ENCODE measurements at regions not wholly inside any gene's neighbourhood (a gene's known extent, or its start where the extent isn't known, plus 50 kb on each side); places are given as distances from the start of the nearest gene placed in this dataset.

GRCh38 chr12:90253136-90253535, 544.5 kb upstream of the ATP2B1 start:
- Mint-ChIP-seq H3K4me1 (ENCODE audit: low read depth) (peaks cover 4% of the 10 kb centered on the region), H3K27me3 (ENCODE audit: low read depth) (peaks cover 2% of the 10 kb centered on the region), H3K9me3 (no peaks in the 10 kb centered on the region), H3K36me3 (ENCODE audit: low read depth) (no peaks in the 10 kb centered on the region), H3K4me3 (no peak overlapping the region), H3K27ac (no peak overlapping the region)

GRCh38 chr12:90250766-90251165, 542.1 kb upstream of the ATP2B1 start:
- H3K27ac Mint-ChIP-seq, result no peak overlapping the region
- H3K27me3 Mint-ChIP-seq (ENCODE audit: low read depth), result peaks cover 4% of the 10 kb centered on the region
- H3K36me3 Mint-ChIP-seq (ENCODE audit: low read depth), result no peaks in the 10 kb centered on the region
- H3K4me1 Mint-ChIP-seq (ENCODE audit: low read depth), result peaks cover 4% of the 10 kb centered on the region
- no peak overlapping the region for H3K4me3 Mint-ChIP-seq
- no peaks in the 10 kb centered on the region for H3K9me3 Mint-ChIP-seq

DNA sequence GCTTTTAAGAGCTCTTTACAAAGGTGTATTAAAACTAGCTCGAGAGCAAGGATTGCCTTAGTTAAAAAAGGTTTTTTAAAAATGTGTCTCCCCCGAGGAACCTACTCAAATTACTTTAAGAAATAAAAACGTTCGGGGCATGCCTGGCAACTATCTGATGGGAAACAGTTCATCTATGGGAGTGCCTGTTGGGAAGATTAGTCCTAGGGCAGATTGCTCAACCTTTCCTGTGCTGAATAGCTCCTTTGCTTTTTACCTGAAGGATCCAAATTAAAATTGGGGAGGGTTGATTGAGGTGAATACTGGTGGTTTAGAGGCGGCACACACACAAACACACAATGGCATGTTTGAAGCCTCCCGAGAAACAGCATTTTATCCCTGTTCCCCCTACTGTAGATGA, 541.4 kb upstream of the ATP2B1 start:
- peaks cover 4% of the 10 kb centered on the region for H3K4me1 Mint-ChIP-seq (ENCODE audit: low read depth)
- H3K27ac Mint-ChIP-seq, result no peak overlapping the region
- no peak overlapping the region for H3K4me3 Mint-ChIP-seq
- no peaks in the 10 kb centered on the region for H3K9me3 Mint-ChIP-seq
- H3K36me3 Mint-ChIP-seq (ENCODE audit: low read depth), result no peaks in the 10 kb centered on the region
- peaks cover 4% of the 10 kb centered on the region for H3K27me3 Mint-ChIP-seq (ENCODE audit: low read depth)

DNA sequence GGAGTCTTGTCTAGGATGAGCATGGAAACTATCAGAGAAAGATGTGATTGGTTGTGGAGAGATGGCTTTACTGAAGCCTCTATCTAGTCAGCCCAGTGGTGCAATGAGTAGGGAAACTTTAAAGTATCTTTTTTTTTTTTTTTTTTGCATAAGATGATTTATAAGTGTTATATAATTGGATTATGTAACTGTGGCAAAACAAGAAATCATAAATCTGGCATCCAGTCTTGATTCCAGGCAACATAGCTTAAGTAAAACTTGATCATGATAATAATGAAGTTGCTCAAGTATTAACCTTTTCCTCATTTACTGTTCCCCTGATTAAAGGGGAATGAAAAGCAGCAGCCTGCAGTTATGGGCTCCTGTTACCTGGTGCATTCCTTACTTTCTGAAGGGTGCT, 538.0 kb upstream of the ATP2B1 start:
- no peak overlapping the region for H3K4me3 Mint-ChIP-seq
- H3K27ac Mint-ChIP-seq, result no peak overlapping the region
- peaks cover 8% of the 10 kb centered on the region for H3K27me3 Mint-ChIP-seq (ENCODE audit: low read depth)
- H3K9me3 Mint-ChIP-seq, result no peaks in the 10 kb centered on the region
- no peaks in the 10 kb centered on the region for H3K4me1 Mint-ChIP-seq (ENCODE audit: low read depth)
- no peaks in the 10 kb centered on the region for H3K36me3 Mint-ChIP-seq (ENCODE audit: low read depth)

GRCh38 chr12:90245391-90245790, 536.8 kb upstream of the ATP2B1 start:
- Mint-ChIP-seq H3K36me3 (ENCODE audit: low read depth) (no peaks in the 10 kb centered on the region), H3K4me1 (ENCODE audit: low read depth) (no peaks in the 10 kb centered on the region), H3K4me3 (no peak overlapping the region), H3K9me3 (no peaks in the 10 kb centered on the region), H3K27ac (no peak overlapping the region), H3K27me3 (ENCODE audit: low read depth) (peaks cover 8% of the 10 kb centered on the region)

- Mint-ChIP-seq H3K9me3 (no peaks in the 10 kb centered on the region), H3K36me3 (ENCODE audit: low read depth) (no peaks in the 10 kb centered on the region), H3K27ac (no peak overlapping the region), H3K4me1 (ENCODE audit: low read depth) (no peaks in the 10 kb centered on the region), H3K4me3 (no peak overlapping the region), H3K27me3 (ENCODE audit: low read depth) (peaks cover 8% of the 10 kb centered on the region)
These were observed 535.6 kb upstream of the ATP2B1 start for GRCh38 chr12:90244232-90244631.

GRCh38 chr12:90243211-90243610, 534.6 kb upstream of the ATP2B1 start:
- Mint-ChIP-seq H3K9me3 (no peaks in the 10 kb centered on the region), H3K4me3 (no peak overlapping the region), H3K27ac (no peak overlapping the region), H3K27me3 (ENCODE audit: low read depth) (peaks cover 8% of the 10 kb centered on the region), H3K4me1 (ENCODE audit: low read depth) (no peaks in the 10 kb centered on the region), H3K36me3 (ENCODE audit: low read depth) (no peaks in the 10 kb centered on the region)

DNA sequence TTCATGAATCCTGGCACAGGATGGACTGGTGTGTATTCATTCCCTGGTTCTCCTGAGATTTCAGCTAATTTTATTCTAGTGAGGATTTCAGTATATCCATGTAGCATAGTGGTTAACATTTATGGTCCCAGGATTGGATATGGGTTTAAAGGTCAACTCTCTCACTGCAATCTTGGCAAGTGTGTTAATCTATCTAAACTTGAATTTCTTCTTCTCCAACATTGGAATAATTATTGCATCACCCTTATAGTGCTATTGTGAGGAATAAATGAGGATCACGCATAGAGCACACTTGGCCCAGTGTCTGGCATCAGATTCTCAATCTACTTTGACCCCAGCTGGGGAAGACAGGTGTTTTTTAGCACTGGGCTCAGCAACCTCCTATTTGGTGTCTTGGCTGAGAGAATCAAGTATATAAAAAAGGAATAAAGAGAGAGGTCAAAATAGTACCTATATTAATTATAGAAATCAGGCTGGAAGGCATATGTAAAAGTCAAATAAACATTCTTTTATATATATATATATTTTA, 531.2 kb upstream of the ATP2B1 start:
- Mint-ChIP-seq H3K9me3 (no peaks in the 10 kb centered on the region), H3K27ac (no peak overlapping the region), H3K27me3 (ENCODE audit: low read depth) (peaks cover 4% of the 10 kb centered on the region), H3K4me1 (ENCODE audit: low read depth) (no peaks in the 10 kb centered on the region), H3K4me3 (no peak overlapping the region), H3K36me3 (ENCODE audit: low read depth) (no peaks in the 10 kb centered on the region)

DNA sequence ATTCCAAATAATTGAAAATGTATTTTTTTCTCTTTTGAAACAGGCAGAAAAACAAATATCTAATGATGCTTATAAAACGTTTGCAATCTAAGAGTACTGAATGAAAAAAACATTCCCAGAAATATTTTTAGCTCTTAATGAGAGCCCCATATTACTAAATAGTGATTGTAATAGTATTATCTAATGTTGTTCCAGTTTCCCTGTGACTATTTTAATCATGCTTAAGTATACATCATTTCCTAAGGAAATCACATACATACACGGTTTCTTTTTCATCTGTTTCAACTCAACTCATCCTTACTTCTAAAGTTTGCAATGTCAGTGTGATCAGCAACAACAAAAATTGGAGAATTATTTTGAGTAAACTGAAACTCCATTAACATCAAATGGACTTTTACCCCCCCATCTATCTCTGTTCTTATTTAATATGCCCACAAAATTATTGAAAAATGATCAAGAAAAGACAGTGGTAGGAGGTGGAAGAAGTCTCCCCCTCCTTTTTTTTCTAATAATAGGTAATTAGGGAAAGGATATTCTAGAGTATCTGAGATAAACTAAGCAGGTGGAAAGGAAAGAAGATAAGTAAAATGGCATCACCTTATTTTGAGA, 530.1 kb upstream of the ATP2B1 start:
- Mint-ChIP-seq H3K4me3 (no peak overlapping the region), H3K4me1 (ENCODE audit: low read depth) (no peaks in the 10 kb centered on the region), H3K9me3 (no peaks in the 10 kb centered on the region), H3K36me3 (ENCODE audit: low read depth) (no peaks in the 10 kb centered on the region), H3K27ac (no peak overlapping the region), H3K27me3 (ENCODE audit: low read depth) (peaks cover 4% of the 10 kb centered on the region)

GRCh38 chr12:90237841-90238240, 529.2 kb upstream of the ATP2B1 start:
- peaks cover 3% of the 10 kb centered on the region for H3K9me3 Mint-ChIP-seq
- H3K36me3 Mint-ChIP-seq (ENCODE audit: low read depth), result no peaks in the 10 kb centered on the region
- H3K4me1 Mint-ChIP-seq (ENCODE audit: low read depth), result no peaks in the 10 kb centered on the region
- H3K4me3 Mint-ChIP-seq, result no peak overlapping the region
- no peaks in the 10 kb centered on the region for H3K27me3 Mint-ChIP-seq (ENCODE audit: low read depth)
- H3K27ac Mint-ChIP-seq, result no peak overlapping the region

DNA sequence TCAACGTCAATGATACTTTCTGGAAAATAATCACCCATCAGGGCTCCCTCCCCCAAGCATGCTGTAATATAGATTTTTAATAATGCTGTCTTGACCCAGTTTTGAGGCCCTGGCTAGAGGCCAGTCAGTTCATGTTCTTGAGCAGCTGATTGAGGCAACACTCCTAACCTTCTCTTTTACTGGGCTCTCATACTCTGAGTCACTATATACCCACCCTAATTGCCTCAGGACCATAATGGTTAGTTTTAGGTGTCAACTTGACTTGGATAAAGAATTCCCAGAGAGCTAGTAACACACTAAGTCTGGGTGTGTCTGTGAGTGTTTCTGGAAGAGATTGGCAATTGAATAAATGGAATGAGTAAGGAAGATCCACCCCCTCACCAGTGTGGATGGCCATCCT, 527.0 kb upstream of the ATP2B1 start:
- Mint-ChIP-seq H3K27ac (no peak overlapping the region), H3K36me3 (ENCODE audit: low read depth) (no peaks in the 10 kb centered on the region), H3K4me3 (no peak overlapping the region), H3K27me3 (ENCODE audit: low read depth) (no peaks in the 10 kb centered on the region), H3K9me3 (peaks cover 4% of the 10 kb centered on the region), H3K4me1 (ENCODE audit: low read depth) (no peaks in the 10 kb centered on the region)

DNA sequence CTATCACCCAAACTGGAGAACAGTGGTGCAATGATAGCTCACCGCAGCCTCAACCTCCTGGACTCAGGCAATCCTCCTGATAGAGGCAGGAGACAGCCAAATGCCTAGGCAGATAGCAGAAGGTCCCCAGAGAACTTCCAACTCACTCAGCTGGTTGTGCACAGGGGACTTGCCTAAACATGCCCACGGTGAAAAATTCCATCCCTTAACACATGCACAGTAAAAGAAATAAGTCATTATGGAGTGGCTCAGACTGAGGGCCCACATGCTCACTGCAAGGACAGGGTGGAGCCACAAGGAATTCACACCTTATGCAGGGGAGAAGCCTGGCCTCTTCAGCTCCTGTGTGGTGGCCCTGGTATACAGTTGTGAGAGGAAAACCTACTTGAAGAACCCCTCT, 525.8 kb upstream of the ATP2B1 start:
- H3K4me3 Mint-ChIP-seq, result no peak overlapping the region
- no peaks in the 10 kb centered on the region for H3K4me1 Mint-ChIP-seq (ENCODE audit: low read depth)
- H3K27ac Mint-ChIP-seq, result no peak overlapping the region
- H3K36me3 Mint-ChIP-seq (ENCODE audit: low read depth), result no peaks in the 10 kb centered on the region
- H3K9me3 Mint-ChIP-seq, result peaks cover 4% of the 10 kb centered on the region
- no peaks in the 10 kb centered on the region for H3K27me3 Mint-ChIP-seq (ENCODE audit: low read depth)

- no peak overlapping the region for H3K27ac Mint-ChIP-seq
- no peaks in the 10 kb centered on the region for H3K4me1 Mint-ChIP-seq (ENCODE audit: low read depth)
- H3K9me3 Mint-ChIP-seq, result peaks cover 4% of the 10 kb centered on the region
- H3K27me3 Mint-ChIP-seq (ENCODE audit: low read depth), result no peaks in the 10 kb centered on the region
- H3K4me3 Mint-ChIP-seq, result no peak overlapping the region
- H3K36me3 Mint-ChIP-seq (ENCODE audit: low read depth), result no peaks in the 10 kb centered on the region
These were observed 524.8 kb upstream of the ATP2B1 start for GRCh38 chr12:90233168-90234100.

DNA sequence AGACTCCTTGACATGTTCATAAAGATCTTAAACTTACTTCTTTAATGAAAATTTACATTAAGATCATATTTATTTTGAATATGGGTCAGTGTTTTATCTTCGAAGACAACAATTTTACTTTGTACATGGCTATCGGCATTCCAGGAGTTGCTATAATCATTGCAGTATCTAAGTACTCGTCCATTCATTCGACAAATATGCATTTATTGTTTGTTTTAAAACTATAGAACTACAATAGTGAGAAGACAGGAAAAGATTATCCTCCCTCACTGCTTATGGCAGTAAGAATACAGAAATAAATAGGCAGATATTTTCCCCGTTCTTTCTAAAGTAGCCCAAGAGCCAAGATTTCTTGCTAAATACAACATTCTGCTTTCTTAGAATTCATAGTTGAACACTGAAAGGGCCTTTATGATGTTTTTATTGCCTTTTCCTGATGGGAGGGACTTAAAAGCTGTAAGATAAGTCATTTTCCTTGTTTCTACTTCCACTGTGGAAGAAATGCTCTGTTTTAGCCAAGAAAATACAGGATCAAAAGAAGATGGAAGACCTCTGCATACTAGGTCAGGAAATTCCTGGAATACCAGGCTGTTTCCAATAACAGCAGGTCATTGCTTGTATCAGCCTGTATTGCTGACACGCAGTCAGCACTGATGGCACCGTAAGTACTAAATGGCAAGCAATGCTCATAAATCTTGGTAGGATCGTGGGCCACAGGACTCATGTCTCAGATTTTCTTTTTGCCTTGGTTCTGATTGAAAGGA, 521.0 kb upstream of the ATP2B1 start:
- Mint-ChIP-seq H3K36me3 (ENCODE audit: low read depth) (no peaks in the 10 kb centered on the region), H3K9me3 (peaks cover 4% of the 10 kb centered on the region), H3K4me1 (ENCODE audit: low read depth) (no peaks in the 10 kb centered on the region), H3K4me3 (no peak overlapping the region), H3K27ac (no peak overlapping the region), H3K27me3 (ENCODE audit: low read depth) (no peaks in the 10 kb centered on the region)

Measured in T-helper 1 cell treated with Interleukin-12 subunit alpha and Interleukin-12 subunit beta and Interleukin-4 antibody, amounts not matched to agents 30 μg/mL and 1 μg/mL, for 36 hours (primary cell).